Esophagus mucosa (tissue), 1 donor: ENCODE measurements at regions not wholly inside any gene's neighbourhood (a gene's known extent, or its start where the extent isn't known, plus 50 kb on each side); places are given as distances from the start of the nearest gene placed in this dataset.

Experiments used
- ATAC-seq: fragments of 200-7000 bp; cut with Tn5 transposase; one replicate; pipeline ENCODE4 v1.9.1; 2020
- donor health status: DM: yes; HTN: yes; CAD: no.

DNA sequence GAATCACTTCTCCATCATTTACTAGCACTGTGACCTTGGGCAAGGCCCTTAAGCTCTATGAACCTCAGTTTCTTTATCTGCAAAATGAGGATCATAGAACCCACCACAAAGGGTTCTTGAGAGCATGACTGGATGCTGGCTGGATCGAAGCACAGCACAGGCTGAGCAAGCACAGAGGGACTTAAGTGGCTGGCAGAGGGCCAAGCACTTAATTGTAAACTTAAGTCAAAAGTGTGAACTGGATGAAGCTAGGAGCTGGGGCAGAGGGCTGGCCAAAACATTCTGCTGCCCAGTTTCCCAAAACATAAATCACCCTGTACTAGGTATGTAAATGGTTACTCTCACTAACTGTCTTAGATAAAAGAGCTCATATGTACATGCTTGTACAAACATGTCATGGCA is 112.3 kb upstream of the WWC1 start:
- ATAC-seq: no peak

DNA sequence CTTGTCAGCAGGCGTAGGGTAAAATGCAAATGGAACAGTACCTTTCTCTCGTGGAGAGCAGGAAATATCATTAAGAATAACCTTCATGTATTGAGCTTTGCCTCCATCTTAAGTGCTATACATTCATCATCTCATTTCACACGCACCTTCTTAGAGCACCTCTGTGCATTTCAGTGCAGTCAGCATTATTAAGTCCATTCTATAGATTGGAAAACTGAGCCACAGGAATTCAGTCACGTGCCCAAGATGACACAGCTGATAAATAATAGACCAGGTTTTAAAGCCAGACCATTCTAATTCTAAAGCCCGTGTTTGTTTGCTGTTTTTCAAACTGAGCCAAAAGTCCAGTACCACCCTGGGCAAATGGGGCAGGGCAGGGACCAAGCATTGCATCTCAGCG is 109.2 kb upstream of the WWC1 start:
- no peak for ATAC-seq

DNA sequence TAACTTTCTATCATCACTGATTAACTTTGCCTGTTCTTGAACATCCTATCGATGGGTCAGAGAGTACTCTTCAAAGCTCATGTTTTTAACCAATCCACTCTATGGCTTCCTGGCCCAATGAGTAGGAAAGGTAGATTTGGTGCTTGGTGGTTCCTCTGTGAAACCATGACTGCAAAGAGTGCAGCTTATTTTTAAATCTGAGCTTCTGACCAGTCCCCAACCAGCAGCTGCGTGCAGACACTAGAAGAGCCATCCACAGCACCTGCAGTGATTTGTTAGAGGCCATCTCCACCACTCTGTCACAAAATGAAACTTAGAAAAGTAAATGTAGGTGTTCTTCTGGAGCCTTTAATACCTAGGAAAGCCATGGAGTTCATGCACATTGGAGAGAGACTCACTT is 107.3 kb upstream of the WWC1 start:
- no peak for ATAC-seq

DNA sequence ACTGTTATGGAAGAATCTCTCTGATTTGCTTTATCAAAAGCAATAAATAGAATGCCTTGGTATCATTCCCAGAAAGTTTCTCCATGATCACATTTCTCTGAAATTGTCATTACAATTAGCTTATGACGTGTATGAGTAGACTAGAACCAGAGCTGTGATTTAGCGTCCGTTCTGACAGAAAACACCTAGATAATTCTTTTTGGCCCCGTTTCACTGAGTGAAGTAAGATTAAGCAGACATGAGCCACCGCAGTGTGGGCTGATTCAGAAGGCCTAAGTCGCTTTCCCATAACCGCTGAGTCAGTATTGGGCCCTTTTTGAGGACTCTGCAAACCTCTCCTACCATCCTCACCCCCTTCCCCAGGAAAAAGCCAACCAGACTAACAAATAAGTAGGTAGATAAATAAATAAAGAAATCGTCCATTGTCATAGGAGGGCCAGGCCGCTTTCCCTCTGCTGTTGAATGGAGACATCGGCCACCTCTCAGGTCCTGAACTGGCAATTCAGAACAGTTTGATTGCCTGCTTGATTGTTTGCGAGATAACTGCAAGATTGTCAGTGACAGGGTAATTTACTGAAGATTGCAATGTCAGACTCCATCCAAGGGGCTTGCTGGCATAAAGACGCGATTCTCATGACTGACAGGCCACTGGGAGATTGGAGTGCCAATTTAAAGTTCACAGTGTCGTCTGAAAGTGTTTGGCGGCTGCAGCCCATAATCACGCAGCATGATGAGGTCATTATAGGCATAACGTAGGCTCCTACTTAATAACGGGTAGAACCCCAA is 105.0 kb upstream of the WWC1 start:
- no peak for ATAC-seq

DNA sequence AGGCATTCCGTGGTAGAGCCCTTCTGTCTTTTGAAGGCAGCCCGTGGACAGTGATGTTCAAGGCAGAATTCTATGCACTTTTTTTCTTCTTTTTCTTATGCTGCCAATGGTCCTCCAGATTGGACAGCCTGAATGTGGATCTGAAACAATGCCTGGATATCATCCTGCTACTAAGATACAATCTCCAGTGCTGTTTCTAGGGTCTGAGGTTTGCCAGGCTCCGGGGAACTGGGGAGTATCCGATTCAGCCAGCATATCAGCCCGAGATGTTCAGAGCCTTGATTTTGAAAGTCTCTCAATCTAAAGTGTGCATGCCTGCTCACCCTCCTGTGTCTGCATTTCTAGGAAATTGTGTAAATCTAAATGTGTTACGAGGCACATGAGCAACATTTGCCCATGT is 103.8 kb upstream of the WWC1 start:
- ATAC-seq: no peak

DNA sequence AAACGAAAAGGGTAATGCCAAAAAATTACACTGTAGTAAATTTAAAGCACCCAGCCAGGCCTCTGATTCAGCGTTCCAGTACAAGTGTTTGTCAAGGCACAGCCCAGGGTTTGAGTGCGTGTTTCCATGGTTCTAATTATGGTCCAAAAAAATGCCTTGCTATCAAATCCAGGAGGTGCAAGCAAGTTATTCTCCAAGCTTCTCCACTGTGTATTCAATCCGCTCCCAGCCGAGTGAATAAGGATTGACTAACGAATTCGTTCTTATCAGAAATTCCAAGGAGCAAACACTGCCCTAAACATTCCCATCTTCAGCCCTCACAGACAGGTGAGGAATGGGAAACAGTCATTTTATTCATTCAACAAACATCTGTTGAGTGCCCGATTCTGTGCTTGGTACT is 103.3 kb upstream of the WWC1 start:
- ATAC-seq: no peak

DNA sequence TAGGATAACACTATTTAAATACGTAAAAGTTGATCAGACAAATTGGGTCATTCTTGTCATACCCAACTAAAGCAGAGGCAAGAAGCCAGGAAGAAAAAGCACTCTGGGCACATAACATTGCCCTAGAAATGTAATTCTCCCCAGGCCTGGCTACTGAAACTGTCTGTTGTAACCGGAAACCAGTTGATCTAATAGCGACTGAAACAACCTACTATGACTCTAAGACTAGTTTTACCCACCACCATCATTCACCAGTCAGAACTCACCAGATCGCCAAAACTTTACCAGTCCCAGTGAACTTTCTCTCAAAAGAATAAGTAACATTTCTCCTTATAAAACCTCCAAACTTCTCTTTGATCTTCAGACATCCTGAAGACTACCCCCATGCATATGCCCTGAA is 99.3 kb upstream of the WWC1 start:
- ATAC-seq: no peak

DNA sequence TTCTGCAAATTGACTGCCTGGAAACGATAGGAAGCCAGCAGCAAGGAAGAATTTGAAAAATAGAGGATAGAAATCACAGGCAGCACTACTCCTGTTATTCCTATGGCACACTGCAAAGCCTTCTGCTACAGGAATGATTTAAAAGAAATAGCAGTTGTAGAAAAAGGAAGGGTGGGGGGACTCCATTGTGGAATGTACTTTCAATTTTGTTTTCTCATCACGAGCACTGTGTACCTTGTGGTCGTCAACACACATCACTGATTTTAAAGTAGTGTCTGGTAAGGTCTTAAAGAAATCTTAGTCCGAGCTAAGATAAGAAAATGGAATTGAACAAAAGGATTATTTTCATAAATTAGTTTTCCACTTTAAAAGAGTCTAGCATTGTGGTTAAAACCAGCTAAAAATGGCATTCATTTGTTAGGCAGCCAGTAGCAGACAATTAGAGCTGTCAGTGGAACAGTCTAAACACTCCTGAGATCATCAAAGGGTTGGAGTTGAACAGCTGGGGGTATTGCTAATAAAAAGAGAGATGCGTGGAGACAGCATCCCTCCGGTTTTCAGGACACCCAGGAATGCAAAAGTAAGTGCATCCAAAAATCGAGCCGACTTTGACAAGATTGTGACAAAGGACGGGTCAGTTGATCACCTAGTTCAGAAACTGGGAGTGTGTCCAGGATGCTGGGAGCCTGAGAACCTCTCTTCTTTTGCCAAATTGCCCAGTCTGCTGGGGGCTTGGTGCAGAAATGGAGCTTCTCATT is 97.8 kb upstream of the WWC1 start:
- no peak for ATAC-seq

DNA sequence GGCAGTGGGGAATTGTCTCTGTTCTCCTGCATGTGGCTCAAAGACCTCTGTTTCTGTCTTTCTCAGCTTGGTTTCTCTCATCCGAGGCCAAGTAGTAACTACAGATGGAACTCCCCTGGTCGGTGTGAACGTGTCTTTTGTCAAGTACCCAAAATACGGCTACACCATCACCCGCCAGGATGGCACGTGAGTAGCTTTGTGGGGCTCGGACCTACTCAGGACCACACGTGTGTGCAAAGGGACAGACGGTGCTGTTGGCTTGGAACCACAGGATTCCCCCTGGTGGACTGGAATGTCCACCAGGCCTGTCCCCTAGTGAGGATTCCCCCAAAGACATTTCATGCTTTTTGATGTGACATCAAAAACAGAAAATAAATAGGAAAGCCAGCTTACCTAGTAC is 96.3 kb upstream of the WWC1 start:
- ATAC-seq: no peak

DNA sequence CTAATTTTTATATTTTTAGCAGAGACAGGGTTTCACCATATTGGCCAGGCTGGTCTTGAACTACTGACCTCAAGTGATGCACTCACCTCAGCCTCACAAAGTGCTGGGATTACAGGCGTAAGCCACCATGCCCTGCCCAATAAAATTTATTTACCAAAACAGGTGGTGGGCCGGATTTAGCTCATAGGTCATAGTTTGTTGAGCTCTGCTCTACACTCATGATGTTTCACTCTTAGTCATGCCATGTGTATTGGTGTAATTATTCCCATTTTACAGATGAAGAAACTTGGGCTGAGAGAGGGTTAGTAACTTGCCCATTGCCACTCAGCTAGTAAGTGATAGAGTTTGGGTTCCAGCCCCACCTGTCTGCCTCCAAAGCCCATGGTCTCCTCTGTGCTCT is 93.1 kb upstream of the WWC1 start:
- ATAC-seq: no peak

DNA sequence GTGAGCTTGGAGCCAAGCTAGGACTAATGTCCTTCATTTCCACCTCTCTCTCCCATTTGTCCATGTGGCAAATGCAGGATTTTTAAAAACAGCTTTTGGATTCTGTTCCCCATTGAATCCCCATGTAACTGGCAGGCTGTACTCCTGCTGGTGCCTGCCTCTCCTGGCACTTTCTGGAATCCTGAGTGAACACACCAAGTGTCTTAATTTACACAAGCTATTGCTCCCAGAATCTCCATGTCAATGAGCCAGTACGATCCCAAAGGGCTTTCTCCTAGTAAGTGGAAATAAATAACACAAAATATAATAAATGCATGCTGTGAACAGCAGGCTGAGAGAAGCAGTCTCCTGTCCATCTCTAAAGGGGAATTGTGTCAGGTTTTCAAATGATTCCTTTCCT is 88.4 kb upstream of the WWC1 start:
- ATAC-seq: no peak

DNA sequence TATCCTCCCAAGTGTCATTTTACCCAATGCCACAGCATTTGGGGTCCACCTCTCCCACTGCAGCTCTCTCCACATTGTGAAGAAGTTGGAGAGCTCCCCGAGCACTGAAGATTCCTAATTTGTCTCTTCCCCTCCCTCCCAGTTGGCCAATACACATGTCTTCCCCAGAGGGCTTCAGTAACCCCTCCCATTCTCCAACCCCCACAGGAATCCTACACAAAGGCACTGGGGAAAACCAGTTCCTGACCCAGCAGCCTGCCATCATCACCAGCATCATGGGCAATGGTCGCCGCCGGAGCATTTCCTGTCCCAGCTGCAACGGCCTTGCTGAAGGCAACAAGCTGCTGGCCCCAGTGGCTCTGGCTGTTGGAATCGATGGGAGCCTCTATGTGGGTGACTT is 87.3 kb upstream of the WWC1 start:
- no peak for ATAC-seq

DNA sequence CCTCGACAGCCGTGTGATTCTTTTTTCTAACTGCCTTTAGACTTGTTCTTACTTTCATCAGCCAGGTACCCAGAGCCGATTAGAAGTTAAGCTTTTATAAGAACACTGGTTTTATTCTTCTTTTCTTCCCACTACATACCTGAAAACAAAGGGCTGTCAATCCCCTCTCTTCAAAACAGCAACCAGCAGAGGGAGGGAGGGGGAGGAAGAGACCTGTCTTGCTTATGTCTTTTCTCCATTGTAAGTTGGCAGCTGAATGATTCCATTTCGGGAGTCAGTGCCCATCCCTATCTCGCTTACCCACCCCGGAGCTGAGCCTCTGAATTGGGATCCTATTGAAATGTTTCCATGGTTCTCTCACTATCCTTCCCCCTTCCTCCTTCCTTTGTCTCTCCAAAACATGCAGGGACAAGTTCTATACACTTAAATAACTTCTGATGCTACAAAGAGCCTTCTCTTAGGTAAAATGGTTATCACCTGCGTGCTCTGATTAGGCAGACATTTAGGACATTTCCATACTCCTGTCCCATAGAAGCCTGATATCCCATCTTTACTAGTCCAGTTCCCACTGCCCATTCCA is 83.9 kb upstream of the WWC1 start:
- no peak for ATAC-seq

DNA sequence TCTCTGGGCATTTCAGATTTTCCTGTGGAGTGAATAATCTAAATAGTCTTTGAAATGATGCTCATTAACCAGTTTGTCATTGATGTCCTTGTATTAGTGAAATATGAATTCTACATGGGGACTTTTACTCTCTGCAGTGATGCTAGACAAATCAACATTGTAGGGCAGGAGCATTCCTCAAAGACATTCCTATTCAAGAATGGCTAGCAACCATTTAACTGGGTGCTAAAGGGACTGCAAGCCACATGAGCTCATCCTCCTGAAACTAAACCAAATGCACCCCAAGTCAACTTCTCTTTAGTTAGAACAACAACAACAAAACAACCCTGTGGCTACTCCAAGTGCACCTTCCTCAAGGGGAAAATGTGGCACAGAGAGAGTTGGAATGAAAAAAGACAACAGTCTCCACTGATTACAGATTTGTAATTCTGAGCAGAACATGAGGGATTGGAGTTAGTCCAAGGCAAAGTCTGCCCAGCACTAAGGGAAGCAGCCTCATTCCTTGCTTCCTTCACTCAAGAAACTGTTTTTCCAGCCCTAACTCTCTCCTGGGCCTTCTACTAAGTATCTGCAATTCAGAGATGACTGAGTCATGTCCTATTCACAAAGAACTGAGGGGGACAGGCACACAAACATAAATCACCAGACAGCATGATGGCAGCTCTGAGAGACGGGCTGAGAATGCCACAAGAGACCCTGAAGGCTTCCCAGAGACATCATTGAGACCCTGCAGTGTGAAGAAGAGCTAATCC is 82.0 kb upstream of the WWC1 start:
- ATAC-seq: no peak

DNA sequence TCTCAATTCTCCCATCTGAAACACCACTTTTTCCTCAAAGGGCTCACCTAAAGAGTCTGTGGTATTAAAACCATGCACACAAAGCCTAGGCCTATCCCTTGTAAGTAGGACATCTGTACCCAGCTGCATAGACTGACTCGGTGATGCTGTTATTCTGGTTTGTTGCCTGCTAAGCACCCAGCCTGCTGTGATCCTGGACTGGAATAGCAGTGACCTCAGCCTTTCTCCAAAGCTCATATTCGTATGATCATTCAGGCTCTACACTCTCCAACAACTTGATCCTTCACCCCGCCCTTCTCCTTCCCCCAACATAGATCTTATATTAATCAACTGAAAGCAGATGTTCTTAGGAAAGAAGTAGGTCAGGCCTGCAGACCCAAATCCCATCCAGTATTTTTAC is 81.4 kb upstream of the WWC1 start:
- peak; percentile 51 for ATAC-seq

DNA sequence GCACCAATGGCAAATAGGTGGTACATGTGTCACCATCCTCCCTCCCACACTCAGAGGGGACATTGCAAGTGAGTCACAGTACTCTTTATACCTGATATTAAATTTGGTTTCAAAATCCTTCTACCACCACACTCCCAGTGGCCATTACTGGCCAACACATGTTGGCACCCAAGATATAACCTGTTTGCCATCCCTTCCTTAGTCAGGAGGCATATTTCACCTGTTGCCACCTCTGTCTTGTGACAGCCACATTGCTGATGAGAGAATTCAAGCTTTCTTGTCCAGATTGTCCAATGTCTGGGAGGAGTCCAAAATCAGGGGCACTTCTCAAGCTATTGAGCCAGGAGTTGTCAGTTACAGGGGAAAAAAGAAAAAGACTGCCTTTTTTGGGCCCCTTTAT is 80.2 kb upstream of the WWC1 start:
- no peak for ATAC-seq

DNA sequence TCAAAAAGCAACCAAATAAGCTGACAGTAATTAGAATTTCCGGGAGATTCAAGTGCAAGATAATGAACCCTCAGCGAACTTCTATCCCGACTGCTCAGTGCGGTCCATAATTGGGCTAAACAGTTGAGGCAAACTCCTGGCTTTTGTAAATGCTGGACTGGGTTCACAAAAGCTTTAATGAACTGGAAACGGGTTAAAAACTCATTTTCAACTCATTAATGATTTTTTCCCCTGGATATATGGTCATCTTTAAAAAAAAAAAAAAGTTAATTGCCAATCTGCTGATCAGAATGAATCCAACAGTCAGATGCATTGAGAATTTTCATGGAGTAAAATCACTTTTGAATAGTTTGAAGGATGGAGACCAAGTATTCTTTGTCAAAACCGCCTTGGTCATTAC is 79.5 kb upstream of the WWC1 start:
- no peak for ATAC-seq

DNA sequence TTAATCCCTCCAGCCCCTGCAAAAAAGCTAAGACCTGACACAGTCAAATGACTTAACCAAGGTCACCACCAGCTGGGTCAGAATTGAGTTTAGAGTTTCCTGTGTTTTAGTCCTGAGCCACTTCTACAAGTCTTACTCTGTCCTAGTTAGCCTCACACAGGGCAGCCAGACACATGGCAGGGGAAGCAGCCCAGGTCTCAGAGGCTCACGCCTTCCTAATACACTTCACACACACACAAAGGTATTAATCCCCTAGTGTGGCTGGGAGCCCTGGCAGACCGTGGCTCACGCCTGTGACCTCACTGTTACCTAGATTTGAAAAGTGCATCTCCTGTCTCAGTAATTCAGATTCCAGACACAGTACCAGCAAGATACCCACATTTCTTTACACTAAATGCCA is 77.4 kb upstream of the WWC1 start:
- ATAC-seq: no peak

DNA sequence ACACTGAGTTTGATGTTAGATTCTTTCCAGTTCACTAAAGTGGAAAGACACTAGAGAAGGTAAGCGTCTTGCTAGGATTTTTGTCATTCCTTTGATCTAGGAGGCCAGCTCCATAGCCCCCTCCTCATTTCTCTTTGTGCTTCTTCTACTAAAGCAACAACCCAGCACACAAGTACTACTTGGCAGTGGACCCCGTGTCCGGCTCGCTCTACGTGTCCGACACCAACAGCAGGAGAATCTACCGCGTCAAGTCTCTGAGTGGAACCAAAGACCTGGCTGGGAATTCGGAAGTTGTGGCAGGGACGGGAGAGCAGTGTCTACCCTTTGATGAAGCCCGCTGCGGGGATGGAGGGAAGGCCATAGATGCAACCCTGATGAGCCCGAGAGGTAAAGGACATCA is 76.6 kb upstream of the WWC1 start:
- no peak for ATAC-seq

DNA sequence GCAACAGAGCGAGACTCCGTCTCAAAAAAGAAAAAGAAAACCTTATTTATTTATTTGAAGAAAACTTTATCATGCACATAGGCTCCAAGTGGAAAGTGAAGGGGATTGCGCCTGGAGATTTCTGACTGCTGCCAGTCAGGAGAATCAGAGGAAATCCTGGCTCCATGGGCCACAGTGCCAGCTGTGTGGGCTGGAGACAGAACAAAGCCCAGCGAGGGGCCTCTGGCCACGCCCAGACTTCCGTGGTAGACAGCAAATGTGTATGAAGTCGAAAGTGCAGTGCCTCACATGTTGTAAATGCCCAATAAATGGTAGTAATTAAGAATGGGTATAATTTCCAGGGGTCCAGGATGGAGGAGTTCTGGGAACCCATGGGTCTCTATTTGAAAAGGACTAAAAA is 75.8 kb upstream of the WWC1 start:
- no peak for ATAC-seq

DNA sequence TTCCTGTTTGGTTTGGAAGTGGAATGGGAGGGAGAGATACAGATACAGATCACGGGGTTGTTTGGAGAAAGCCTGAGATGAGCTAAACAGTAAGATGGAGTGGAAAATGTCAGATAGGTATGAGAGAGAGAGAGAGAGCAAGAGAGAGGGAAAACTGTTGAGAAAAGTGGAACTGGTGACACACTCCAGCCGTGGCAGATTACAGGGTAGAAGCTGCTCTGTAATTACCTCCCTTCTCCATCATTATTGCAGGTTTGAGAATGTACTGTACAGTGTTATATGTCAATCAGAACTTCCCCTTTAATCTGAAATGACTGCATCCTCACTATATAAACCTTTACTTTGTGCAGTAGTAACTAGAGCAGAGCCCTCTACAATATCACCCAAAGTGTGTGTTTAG is 74.5 kb upstream of the WWC1 start:
- ATAC-seq: no peak

DNA sequence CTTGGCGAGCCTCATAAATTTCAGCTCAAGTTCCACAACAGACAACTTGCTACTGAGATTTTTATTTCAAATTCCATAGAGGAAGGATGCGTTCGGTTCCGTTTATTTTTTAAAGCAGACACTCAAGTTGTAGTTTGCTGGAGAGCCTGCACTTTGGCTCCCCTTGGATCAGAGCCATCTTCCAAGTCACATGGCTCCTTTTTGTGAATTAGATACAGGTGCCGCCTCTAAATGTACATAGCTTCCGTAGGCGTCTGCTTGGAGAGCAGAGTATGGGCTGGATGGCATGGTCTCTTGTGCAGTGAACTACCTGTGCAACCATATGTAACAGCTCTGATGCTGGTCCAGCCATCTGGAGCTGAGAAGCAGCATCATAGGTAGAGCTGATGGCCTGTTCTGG is 73.9 kb upstream of the WWC1 start:
- ATAC-seq: no peak

DNA sequence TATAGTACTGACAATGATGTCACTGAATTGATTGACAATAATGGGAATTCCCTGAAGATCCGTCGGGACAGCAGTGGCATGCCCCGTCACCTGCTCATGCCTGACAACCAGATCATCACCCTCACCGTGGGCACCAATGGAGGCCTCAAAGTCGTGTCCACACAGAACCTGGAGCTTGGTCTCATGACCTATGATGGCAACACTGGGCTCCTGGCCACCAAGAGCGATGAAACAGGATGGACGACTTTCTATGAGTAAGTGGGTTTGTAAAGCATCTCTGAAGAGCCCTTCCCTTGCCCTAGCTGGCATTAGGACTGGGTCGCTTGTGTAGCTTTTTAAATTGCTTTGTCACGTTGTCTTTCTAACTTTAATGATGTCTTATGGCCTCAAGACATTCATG is 72.7 kb upstream of the WWC1 start:
- ATAC-seq: peak; percentile 77
